GM12874 (cell line): ENCODE measurements at regions not wholly inside any gene's neighbourhood (a gene's known extent, or its start where the extent isn't known, plus 50 kb on each side); places are given as distances from the start of the nearest gene placed in this dataset.

Source experiments
- TF ChIP-seq, protein P1 (sequence below): IDR thresholded peaks from 2 replicates; pipeline ENCODE4 v1.5.1; 2011; ENCODE audit warnings: low read depth, mild to moderate bottlenecking, control low read depth, low read length, moderate library complexity; ENCODE audit not compliant: insufficient read depth

DNA sequence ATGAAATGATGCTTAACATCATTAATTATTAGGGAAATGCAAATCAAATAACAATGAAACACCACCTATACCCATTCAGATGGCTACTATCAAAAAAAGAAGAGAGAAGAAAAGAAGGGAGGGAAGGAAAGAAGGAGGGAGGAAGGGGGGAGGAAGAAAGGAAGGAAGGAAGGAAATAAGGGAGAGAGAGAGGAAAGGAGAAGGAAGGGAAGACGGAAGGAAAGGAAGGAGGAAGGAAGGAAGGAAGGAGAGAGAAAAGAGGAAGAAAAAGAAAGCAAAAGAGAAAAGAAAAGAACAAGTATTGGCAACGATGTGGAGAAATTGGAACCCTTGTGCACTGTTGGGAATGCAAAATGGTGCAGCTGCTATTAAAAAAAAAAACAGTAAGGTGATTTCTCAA, 363.3 kb downstream of the TNS1 start:
- TF ChIP-seq, protein P1, sequence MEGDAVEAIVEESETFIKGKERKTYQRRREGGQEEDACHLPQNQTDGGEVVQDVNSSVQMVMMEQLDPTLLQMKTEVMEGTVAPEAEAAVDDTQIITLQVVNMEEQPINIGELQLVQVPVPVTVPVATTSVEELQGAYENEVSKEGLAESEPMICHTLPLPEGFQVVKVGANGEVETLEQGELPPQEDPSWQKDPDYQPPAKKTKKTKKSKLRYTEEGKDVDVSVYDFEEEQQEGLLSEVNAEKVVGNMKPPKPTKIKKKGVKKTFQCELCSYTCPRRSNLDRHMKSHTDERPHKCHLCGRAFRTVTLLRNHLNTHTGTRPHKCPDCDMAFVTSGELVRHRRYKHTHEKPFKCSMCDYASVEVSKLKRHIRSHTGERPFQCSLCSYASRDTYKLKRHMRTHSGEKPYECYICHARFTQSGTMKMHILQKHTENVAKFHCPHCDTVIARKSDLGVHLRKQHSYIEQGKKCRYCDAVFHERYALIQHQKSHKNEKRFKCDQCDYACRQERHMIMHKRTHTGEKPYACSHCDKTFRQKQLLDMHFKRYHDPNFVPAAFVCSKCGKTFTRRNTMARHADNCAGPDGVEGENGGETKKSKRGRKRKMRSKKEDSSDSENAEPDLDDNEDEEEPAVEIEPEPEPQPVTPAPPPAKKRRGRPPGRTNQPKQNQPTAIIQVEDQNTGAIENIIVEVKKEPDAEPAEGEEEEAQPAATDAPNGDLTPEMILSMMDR: no peak

DNA sequence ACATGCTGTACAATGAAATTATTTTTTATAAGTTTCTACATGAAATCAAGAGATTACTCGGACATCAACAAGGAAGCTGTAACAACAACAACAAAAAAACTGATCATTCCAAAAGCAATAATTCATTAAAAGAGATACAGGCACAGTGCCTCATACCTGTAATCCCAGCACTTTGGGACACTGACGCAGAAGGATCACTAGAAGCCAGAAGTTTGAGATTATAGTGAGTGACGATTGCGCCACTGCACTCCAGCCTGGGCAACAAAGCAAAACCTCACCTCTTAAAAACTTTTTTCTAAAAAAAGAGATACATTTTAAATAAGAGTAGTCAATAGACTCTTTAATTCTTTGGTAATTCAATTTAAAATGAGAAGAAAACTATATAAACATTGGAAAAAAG, 364.3 kb downstream of the TNS1 start:
- TF ChIP-seq, protein P1: no peak

GRCh38 chr2:217638031-217638430, 364.8 kb downstream of the TNS1 start:
- TF ChIP-seq, protein P1: no peak

GRCh38 chr2:217636991-217637561, 365.7 kb downstream of the TNS1 start:
- TF ChIP-seq, protein P1: no peak

DNA sequence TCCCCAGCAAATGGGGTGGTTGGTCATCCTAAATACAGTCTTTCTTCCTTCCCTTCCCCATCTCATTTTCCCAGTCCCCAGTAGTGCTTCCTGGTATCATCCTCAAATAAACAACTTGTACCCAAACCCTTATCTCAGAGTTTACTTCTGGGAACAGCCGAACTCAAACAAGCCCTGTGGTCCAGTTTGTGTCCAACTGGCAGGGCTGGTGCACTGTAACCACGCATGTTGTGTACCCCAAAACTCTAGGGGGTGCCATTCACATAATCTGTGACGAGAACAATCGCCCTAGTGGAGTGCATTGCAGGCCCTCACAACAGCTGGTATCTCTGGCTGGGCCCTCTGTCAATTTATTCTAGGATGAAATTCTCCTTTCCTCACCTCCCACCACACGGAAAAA, 366.2 kb downstream of the TNS1 start:
- TF ChIP-seq, protein P1: no peak

DNA sequence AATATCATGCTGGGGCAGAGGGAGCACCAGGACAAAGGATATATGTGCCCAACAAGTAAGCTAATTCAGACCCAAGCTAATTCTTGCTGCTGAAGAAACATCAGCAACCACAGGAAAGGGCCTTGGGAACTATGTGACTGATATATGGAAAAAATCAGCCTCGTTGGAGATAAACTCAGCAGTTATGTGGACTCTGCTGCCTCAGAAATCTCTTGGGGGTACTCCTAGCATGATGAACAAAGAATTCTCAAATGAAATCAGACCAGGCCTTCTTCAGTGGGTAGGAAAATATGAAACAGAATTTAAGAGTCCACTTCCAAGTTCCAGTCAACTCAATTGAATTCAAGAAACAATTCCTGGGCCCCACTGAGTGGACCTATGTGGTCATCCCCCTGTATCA, 367.9 kb downstream of the TNS1 start:
- TF ChIP-seq, protein P1: no peak

DNA sequence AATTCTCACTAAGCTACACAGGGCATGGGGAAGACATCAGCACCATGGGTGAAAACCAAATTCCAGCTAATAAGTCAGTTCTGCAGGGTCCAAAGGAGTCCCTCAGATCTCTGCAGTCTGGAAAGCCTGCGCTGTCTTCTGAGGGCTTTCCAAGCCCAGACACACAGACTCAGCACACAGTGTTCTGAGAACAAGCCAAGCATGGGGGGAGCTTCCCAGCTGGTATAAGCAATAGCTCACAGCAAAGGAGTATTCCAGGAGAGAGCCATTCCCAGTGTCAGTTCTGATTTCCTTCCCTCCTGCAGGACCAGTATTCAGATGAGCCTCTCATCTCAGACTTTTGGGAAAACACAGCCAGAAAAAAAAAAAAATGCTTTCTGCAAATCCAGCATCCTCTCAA, 370.8 kb downstream of the TNS1 start:
- TF ChIP-seq, protein P1: no peak
